Neural cell (in vitro differentiated cells): ENCODE measurements at regions not wholly inside any gene's neighbourhood (a gene's known extent, or its start where the extent isn't known, plus 50 kb on each side); places are given as distances from the start of the nearest gene placed in this dataset.

Experiments used
- H2AFZ ChIP-seq: fragments of 200-600, 300-800 bp; sonication (generic), shearing (Covaris generic); 2 replicates; pipeline ENCODE4 v1.6.0; 2014; ENCODE audit warnings: low read depth, mild to moderate bottlenecking, antibody characterized with exemption, low read length, moderate library complexity
- H3F3A ChIP-seq: fragments of 200-600 bp; shearing (Covaris generic); 2 replicates; pipeline ENCODE4 v1.6.1; 2016; ENCODE audit warnings: mild to moderate bottlenecking, moderate library complexity, mixed read lengths, antibody characterized with exemption, low read length; ENCODE audit not compliant: insufficient read depth, poor library complexity, severe bottlenecking
- H3K27ac ChIP-seq: fragments of 200-600, 300-800 bp; sonication (generic), shearing (Covaris generic); 2 replicates; pipeline ENCODE4 v1.5.1; 2014; ENCODE audit warnings: mild to moderate bottlenecking, low read length, moderate library complexity
- H3K27me3 ChIP-seq: fragments of 300-800, 200-600 bp; sonication (generic), shearing (Covaris generic); 2 replicates; pipeline ENCODE4 v1.6.0; 2014; ENCODE audit warnings: mild to moderate bottlenecking, low read depth, low read length, moderate library complexity; ENCODE audit not compliant: insufficient read depth
- H3K36me3 ChIP-seq: fragments of 300-800, 200-600 bp; sonication (generic), shearing (Covaris generic); 2 replicates; pipeline ENCODE4 v1.5.1; 2014; ENCODE audit warnings: mild to moderate bottlenecking, antibody characterized with exemption, low read length, moderate library complexity; ENCODE audit not compliant: insufficient read depth
- H3K4me2 ChIP-seq: fragments of 300-800, 200-600 bp; sonication (generic), shearing (Covaris generic); 2 replicates; pipeline ENCODE4 v1.6.0; 2014; ENCODE audit warnings: mild to moderate bottlenecking, low read length
- H3K4me3 ChIP-seq: fragments of 300-800, 200-600 bp; sonication (generic), shearing (Covaris generic); 2 replicates; pipeline ENCODE4 v1.5.1; 2014; ENCODE audit warnings: mild to moderate bottlenecking, low read length, moderate library complexity
- H3K79me2 ChIP-seq: fragments of 200-600 bp; shearing (Covaris generic); replicated peaks from 2 replicates; pipeline ENCODE4 v1.6.0; 2014; ENCODE audit warnings: mild to moderate bottlenecking, low read length, moderate library complexity; ENCODE audit not compliant: insufficient read depth
- H3K9ac ChIP-seq: fragments of 300-800, 200-600 bp; sonication (generic), shearing (Covaris generic); 2 replicates; pipeline ENCODE4 v1.6.1; 2016; ENCODE audit warnings: mild to moderate bottlenecking, low read length, mixed read lengths
- H3K9me2 ChIP-seq: fragments of 200-600 bp; shearing (Covaris generic); 2 replicates; pipeline ENCODE4 v1.6.1; 2016; ENCODE audit warnings: mild to moderate bottlenecking, low read length, mixed read lengths; ENCODE audit not compliant: insufficient read depth
- H3K9me3 ChIP-seq: fragments of 200-600, 300-800 bp; sonication (generic), shearing (Covaris generic); 2 replicates; pipeline ENCODE4 v1.6.1; 2016; ENCODE audit warnings: mild to moderate bottlenecking, mixed run types, low read length, moderate library complexity, mixed read lengths
- H4K20me1 ChIP-seq: fragments of 200-600 bp; shearing (Covaris generic); 2 replicates; pipeline ENCODE4 v1.6.1; 2016; ENCODE audit warnings: mild to moderate bottlenecking, mixed run types; ENCODE audit not compliant: insufficient read depth
- CTCF ChIP-seq: fragments of 450-650 bp; IDR thresholded peaks from 2 replicates; pipeline ENCODE4 v1.5.1; 2014; ENCODE audit warnings: antibody characterized with exemption, mild to moderate bottlenecking, moderate library complexity; ENCODE audit not compliant: poor library complexity, severe bottlenecking
- EP300 ChIP-seq: fragments of 450-650 bp; conservative IDR thresholded peaks from 2 replicates; pipeline ENCODE4 v1.6.1; 2014; ENCODE audit warnings: antibody characterized with exemption, mild to moderate bottlenecking, moderate library complexity; ENCODE audit not compliant: poor library complexity, severe bottlenecking
- EZH2 ChIP-seq: fragments of 200-600, 300-800 bp; shearing (Covaris generic), sonication (generic); IDR thresholded peaks from 2 replicates; pipeline ENCODE4 v1.6.1; 2014; ENCODE audit warnings: antibody characterized with exemption, low read length, borderline replicate concordance, mild to moderate bottlenecking; ENCODE audit not compliant: insufficient read depth, poor library complexity, severe bottlenecking
- MXI1 ChIP-seq: fragments of 450-650 bp; conservative IDR thresholded peaks from 2 replicates; pipeline ENCODE4 v1.6.1; 2014; ENCODE audit warnings: antibody characterized with exemption, mild to moderate bottlenecking; ENCODE audit not compliant: poor library complexity, severe bottlenecking
- POLR2AphosphoS5 ChIP-seq: IDR thresholded peaks from 2 replicates; pipeline ENCODE4 v1.6.1; 2012
- RAD21 ChIP-seq: fragments of 450-650 bp; conservative IDR thresholded peaks from 2 replicates; pipeline ENCODE4 v1.6.1; 2014; ENCODE audit warnings: antibody characterized with exemption, mild to moderate bottlenecking, moderate library complexity
- SMC3 ChIP-seq: fragments of 450-650 bp; conservative IDR thresholded peaks from 2 replicates; pipeline ENCODE4 v1.6.1; 2014; ENCODE audit warnings: antibody characterized with exemption, mild to moderate bottlenecking, moderate library complexity; ENCODE audit not compliant: poor library complexity
- TAF1 ChIP-seq: IDR thresholded peaks from 2 replicates; pipeline ENCODE4 v1.6.1; 2012; ENCODE audit warnings: low read depth
- TF ChIP-seq, protein P1 (sequence below): IDR thresholded peaks from 2 replicates; pipeline ENCODE4 v1.6.1; 2012; ENCODE audit warnings: borderline replicate concordance

DNA sequence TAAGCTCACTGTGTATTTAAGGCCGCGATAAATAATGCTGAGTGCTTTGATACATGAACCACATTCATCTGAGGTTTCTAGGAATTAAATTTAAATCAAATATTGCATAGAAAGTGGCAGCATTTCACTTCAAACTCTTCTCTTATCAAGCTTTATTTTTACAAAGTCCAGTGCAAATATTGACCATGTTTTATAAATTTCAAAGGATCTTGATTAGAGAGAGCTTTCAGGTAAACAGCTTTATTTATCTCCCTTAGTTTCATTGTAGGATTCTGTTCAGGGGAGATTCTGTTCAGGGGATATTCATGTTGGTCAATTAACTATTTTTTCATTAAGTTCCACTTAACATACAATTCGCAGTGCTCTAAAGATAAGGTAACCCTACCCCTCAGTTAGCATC lies 249.7 kb upstream of the IRS2 start:
- H3K9ac ChIP-seq, result no peak overlapping the region
- H3K36me3 ChIP-seq, result no peaks in the 10 kb centered on the region
- H3K27ac ChIP-seq, result no peak overlapping the region
- H3K9me2 ChIP-seq, result no peaks in the 10 kb centered on the region
- no peaks in the 10 kb centered on the region for H3F3A ChIP-seq
- TF ChIP-seq CTCF (no peak), TAF1 (no peak), RAD21 (no peak), POLR2AphosphoS5 (no peak), MXI1 (no peak), EZH2 (no peak), SMC3 (no peak), EP300 (no peak)
- TF ChIP-seq, protein P1, sequence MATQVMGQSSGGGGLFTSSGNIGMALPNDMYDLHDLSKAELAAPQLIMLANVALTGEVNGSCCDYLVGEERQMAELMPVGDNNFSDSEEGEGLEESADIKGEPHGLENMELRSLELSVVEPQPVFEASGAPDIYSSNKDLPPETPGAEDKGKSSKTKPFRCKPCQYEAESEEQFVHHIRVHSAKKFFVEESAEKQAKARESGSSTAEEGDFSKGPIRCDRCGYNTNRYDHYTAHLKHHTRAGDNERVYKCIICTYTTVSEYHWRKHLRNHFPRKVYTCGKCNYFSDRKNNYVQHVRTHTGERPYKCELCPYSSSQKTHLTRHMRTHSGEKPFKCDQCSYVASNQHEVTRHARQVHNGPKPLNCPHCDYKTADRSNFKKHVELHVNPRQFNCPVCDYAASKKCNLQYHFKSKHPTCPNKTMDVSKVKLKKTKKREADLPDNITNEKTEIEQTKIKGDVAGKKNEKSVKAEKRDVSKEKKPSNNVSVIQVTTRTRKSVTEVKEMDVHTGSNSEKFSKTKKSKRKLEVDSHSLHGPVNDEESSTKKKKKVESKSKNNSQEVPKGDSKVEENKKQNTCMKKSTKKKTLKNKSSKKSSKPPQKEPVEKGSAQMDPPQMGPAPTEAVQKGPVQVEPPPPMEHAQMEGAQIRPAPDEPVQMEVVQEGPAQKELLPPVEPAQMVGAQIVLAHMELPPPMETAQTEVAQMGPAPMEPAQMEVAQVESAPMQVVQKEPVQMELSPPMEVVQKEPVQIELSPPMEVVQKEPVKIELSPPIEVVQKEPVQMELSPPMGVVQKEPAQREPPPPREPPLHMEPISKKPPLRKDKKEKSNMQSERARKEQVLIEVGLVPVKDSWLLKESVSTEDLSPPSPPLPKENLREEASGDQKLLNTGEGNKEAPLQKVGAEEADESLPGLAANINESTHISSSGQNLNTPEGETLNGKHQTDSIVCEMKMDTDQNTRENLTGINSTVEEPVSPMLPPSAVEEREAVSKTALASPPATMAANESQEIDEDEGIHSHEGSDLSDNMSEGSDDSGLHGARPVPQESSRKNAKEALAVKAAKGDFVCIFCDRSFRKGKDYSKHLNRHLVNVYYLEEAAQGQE, result no peak
- no peaks in the 10 kb centered on the region for H3K79me2 ChIP-seq
- no peak overlapping the region for H3K4me2 ChIP-seq
- no peaks in the 10 kb centered on the region for H4K20me1 ChIP-seq
- H3K27me3 ChIP-seq, result no peaks in the 10 kb centered on the region
- no peak overlapping the region for H2AFZ ChIP-seq
- H3K9me3 ChIP-seq, result no peaks in the 10 kb centered on the region
- H3K4me3 ChIP-seq, result no peak overlapping the region

DNA sequence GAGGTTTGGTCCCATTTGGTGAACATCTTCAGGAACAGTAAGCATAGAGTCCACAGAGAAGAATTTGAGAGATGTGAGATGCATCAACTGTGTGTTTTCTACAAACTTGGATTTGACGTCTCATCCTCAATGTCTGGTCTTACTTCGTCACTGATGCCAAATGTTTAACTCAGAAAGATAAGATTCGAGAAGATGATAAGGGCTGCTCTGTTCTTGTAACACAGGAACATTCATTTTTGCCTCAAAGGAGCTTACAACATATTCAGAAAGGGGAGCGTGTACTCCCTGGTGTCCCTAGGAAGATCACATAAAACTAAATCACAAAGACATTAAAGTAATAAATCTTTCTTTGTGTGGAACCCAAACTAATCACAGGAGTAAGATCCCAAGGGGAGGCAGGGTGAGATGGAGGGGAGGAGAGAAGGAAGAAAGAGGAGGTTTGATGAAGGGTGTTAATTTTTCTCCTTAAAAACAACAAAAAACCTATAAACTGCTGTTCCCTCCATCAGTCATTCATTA lies 247.7 kb upstream of the IRS2 start:
- H4K20me1 ChIP-seq, result no peaks in the 10 kb centered on the region
- H3K79me2 ChIP-seq, result no peaks in the 10 kb centered on the region
- no peak overlapping the region for H2AFZ ChIP-seq
- no peaks in the 10 kb centered on the region for H3F3A ChIP-seq
- no peak overlapping the region for H3K4me3 ChIP-seq
- no peak overlapping the region for H3K4me2 ChIP-seq
- H3K9me3 ChIP-seq, result no peaks in the 10 kb centered on the region
- H3K36me3 ChIP-seq, result no peaks in the 10 kb centered on the region
- H3K9ac ChIP-seq, result no peak overlapping the region
- H3K27me3 ChIP-seq, result no peaks in the 10 kb centered on the region
- TF ChIP-seq RAD21 (no peak), EP300 (no peak), CTCF (no peak), EZH2 (no peak), TAF1 (no peak), POLR2AphosphoS5 (no peak), MXI1 (no peak), SMC3 (no peak)
- TF ChIP-seq, protein P1, result no peak
- H3K27ac ChIP-seq, result no peak overlapping the region
- no peaks in the 10 kb centered on the region for H3K9me2 ChIP-seq
